Erythroblast (primary cell): ENCODE measurements at regions not wholly inside any gene's neighbourhood (a gene's known extent, or its start where the extent isn't known, plus 50 kb on each side); places are given as distances from the start of the nearest gene placed in this dataset.

Source experiments
- DNase-seq, 2 experiments: peaks; one replicate each; lab custom pipeline; 2025; lab: John Stamatoyannopoulos, UW
- GATA1 ChIP-seq: IDR thresholded peaks from 2 replicates; pipeline ENCODE4 v1.6.1; 2011; ENCODE audit warnings: low read depth, mild to moderate bottlenecking, control low read depth, low read length, moderate library complexity
- POLR2A ChIP-seq: IDR thresholded peaks from 2 replicates; pipeline ENCODE4 v1.6.1; 2011; ENCODE audit warnings: mild to moderate bottlenecking, low read length

GRCh38 chr13:31853643-31854326, 114.5 kb downstream of the RXFP2 start:
- DNase-seq, result no peak
- TF ChIP-seq GATA1, result no peak
- TF ChIP-seq POLR2A, result no peak

GRCh38 chr13:31859571-31859970, 120.2 kb downstream of the RXFP2 start:
- no peak for DNase-seq
- TF ChIP-seq GATA1, result no peak
- TF ChIP-seq POLR2A, result no peak

- no peak for TF ChIP-seq POLR2A
- TF ChIP-seq GATA1, result no peak
- no peak for DNase-seq
Measured at GRCh38 chr13:31860002-31860401, 120.7 kb downstream of the RXFP2 start.

GRCh38 chr13:31862828-31863227, 123.5 kb downstream of the RXFP2 start:
- DNase-seq, result no peak
- TF ChIP-seq GATA1 (no peak), POLR2A (no peak)

GRCh38 chr13:31864307-31864706, 125.0 kb downstream of the RXFP2 start:
- TF ChIP-seq GATA1 (no peak), POLR2A (no peak)
- DNase-seq, result no peak

GRCh38 chr13:31866099-31866498, 126.8 kb downstream of the RXFP2 start:
- no peak for TF ChIP-seq GATA1
- no peak for TF ChIP-seq POLR2A

GRCh38 chr13:31867709-31868108, 128.4 kb downstream of the RXFP2 start:
- no peak for DNase-seq
- TF ChIP-seq GATA1, result no peak
- TF ChIP-seq POLR2A, result no peak

More at GRCh38 chr13:31866099-31866498, 126.8 kb downstream of the RXFP2 start:
- no peak for DNase-seq

- TF ChIP-seq POLR2A (no peak), GATA1 (no peak)
- no peak for DNase-seq
Measured at GRCh38 chr13:31869582-31869981, 130.3 kb downstream of the RXFP2 start.

- DNase-seq, result no peak
Measured at GRCh38 chr13:31870511-31870910, 131.2 kb downstream of the RXFP2 start.

GRCh38 chr13:31873145-31873544, 133.8 kb downstream of the RXFP2 start:
- no peak for TF ChIP-seq GATA1
- TF ChIP-seq POLR2A, result no peak
- DNase-seq, result no peak

More at GRCh38 chr13:31870511-31870910, 131.2 kb downstream of the RXFP2 start:
- TF ChIP-seq GATA1 (no peak), POLR2A (no peak)

GRCh38 chr13:31875134-31875533, 135.8 kb downstream of the RXFP2 start:
- no peak for DNase-seq

GRCh38 chr13:31878052-31878451, 138.7 kb downstream of the RXFP2 start:
- TF ChIP-seq GATA1 (no peak), POLR2A (no peak)
- no peak for DNase-seq

More at GRCh38 chr13:31875134-31875533, 135.8 kb downstream of the RXFP2 start:
- TF ChIP-seq GATA1 (no peak), POLR2A (no peak)

GRCh38 chr13:31878495-31878894, 139.2 kb downstream of the RXFP2 start:
- TF ChIP-seq POLR2A, result no peak
- TF ChIP-seq GATA1, result no peak
- DNase-seq, result no peak

GRCh38 chr13:31878955-31879354, 139.6 kb downstream of the RXFP2 start:
- no peak for TF ChIP-seq GATA1
- TF ChIP-seq POLR2A, result no peak
- no peak for DNase-seq

GRCh38 chr13:31880851-31881494, 141.6 kb downstream of the RXFP2 start:
- TF ChIP-seq GATA1 (no peak), POLR2A (no peak)
- no peak for DNase-seq
